ENCODE measurements at regions not wholly inside any gene's neighbourhood (a gene's known extent, or its start where the extent isn't known, plus 50 kb on each side); places are given as distances from the start of the nearest gene placed in this dataset.

- H3K4me1 ChIP-seq (ENCODE audit: control insufficient read depth, insufficient read depth, low read length): peaks cover 2% of the 10 kb centered on the region; the same call in 1 of the 2 replicates
- no peak for ATAC-seq
- H3K9me3 ChIP-seq (ENCODE audit: control insufficient read depth, insufficient read depth, low read depth, low read length): no peaks in the 10 kb centered on the region
- BruUV-seq (replicated peaks): no TSS peak
- H3K36me3 ChIP-seq (ENCODE audit: control insufficient read depth, insufficient read depth, low read length): no peaks in the 10 kb centered on the region
- TF ChIP-seq REST (IDR thresholded peaks at IDR 0.05; ENCODE audit: insufficient read depth in 1 of 2, low read depth in 2 of 2, low read length in 1 of 2): no peak
- TF ChIP-seq TCF7L2 (IDR thresholded peaks at IDR 0.05; ENCODE audit: low read depth, low read length): no peak
- TF ChIP-seq SIN3A (IDR thresholded peaks at IDR 0.05; ENCODE audit: borderline replicate concordance, insufficient read depth, low read depth, low read length): no peak
- TF ChIP-seq, protein P1, sequence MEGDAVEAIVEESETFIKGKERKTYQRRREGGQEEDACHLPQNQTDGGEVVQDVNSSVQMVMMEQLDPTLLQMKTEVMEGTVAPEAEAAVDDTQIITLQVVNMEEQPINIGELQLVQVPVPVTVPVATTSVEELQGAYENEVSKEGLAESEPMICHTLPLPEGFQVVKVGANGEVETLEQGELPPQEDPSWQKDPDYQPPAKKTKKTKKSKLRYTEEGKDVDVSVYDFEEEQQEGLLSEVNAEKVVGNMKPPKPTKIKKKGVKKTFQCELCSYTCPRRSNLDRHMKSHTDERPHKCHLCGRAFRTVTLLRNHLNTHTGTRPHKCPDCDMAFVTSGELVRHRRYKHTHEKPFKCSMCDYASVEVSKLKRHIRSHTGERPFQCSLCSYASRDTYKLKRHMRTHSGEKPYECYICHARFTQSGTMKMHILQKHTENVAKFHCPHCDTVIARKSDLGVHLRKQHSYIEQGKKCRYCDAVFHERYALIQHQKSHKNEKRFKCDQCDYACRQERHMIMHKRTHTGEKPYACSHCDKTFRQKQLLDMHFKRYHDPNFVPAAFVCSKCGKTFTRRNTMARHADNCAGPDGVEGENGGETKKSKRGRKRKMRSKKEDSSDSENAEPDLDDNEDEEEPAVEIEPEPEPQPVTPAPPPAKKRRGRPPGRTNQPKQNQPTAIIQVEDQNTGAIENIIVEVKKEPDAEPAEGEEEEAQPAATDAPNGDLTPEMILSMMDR (IDR thresholded peaks at IDR 0.05): no peak
- no peak for TF ChIP-seq POLR2AphosphoS5 (IDR thresholded peaks at IDR 0.05; ENCODE audit: low read depth, low read length)
- DNase-seq (ENCODE audit: low read depth, low spot score): no peak
- ChIA-PET POLR2A (no interaction called here), CTCF (no interaction called here)
- in situ Hi-C loops (cut with HindIII; ENCODE audit: low pct_unique_long_range_greater_than_20kb, low sequenced_read_pairs) (no loop called here), intact Hi-C loops (cut with micrococcal nuclease; ENCODE audit: unreplicated experiment) (loop anchor here (5.0 kb wide), 1 partner anchor 48 kb away; no protein-coding TSS in a partner anchor)
- no peak overlapping the region for H3K27ac ChIP-seq (ENCODE audit: low read length)
- H3K4me3 ChIP-seq (ENCODE audit: low read depth in 2 of 2, low read length in 2 of 2): no peak overlapping the region
- H3K27me3 ChIP-seq (ENCODE audit: control insufficient read depth, insufficient read depth, low read length): peaks cover 7% of the 10 kb centered on the region; the same call in 1 of the 2 replicates
These were observed 163.2 kb upstream of the RPL38 start for GRCh38 chr17:74040291-74040690.

DNA sequence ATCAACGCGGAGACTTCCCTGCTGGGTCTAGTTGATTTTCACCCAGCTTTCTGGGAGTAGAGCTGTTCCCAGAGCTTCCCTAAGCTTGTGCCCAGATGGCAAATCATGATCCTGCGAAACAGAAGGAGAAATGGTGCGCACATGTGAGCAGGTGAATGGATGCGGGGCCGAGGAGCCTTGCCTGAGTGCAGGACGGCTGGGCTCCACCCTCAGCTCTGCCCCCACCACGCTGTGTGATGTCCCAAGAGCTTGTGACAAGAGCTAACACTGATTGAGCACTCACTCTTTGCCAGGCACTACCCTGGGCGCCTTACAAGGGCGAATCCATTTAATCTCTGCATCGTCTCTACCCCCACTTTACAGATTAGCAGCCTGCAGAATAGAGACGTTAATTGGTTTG lies 162.7 kb upstream of the RPL38 start:
- Histone ChIP-seq H3K27me3 (ENCODE audit: control insufficient read depth, insufficient read depth, low read length) (peaks cover 4% of the 10 kb centered on the region; the same call in 1 of the 2 replicates), H3K36me3 (ENCODE audit: control insufficient read depth, insufficient read depth, low read length) (no peaks in the 10 kb centered on the region), H3K4me1 (ENCODE audit: control insufficient read depth, insufficient read depth, low read length) (peaks cover 2% of the 10 kb centered on the region; the same call in 1 of the 2 replicates), H3K9me3 (ENCODE audit: control insufficient read depth, insufficient read depth, low read depth, low read length) (no peaks in the 10 kb centered on the region), H3K4me3 (ENCODE audit: low read depth in 2 of 2, low read length in 2 of 2) (no peak overlapping the region), H3K27ac (ENCODE audit: low read length) (no peak overlapping the region)
- POLR2A ChIA-PET: no interaction called here
- in situ Hi-C loops (cut with HindIII; ENCODE audit: low pct_unique_long_range_greater_than_20kb, low sequenced_read_pairs) (no loop called here), intact Hi-C loops (cut with micrococcal nuclease; ENCODE audit: unreplicated experiment) (loop anchor here (5.0 kb wide), 1 partner anchor 48 kb away; no protein-coding TSS in a partner anchor)
- ATAC-seq (no peak), DNase-seq (ENCODE audit: low read depth, low spot score) (no peak)
- CTCF ChIA-PET: no interaction called here
- TF ChIP-seq TCF7L2 (IDR thresholded peaks at IDR 0.05; ENCODE audit: low read depth, low read length) (no peak), REST (IDR thresholded peaks at IDR 0.05; ENCODE audit: insufficient read depth in 1 of 2, low read depth in 2 of 2, low read length in 1 of 2) (no peak), POLR2AphosphoS5 (IDR thresholded peaks at IDR 0.05; ENCODE audit: low read depth, low read length) (no peak), SIN3A (IDR thresholded peaks at IDR 0.05; ENCODE audit: borderline replicate concordance, insufficient read depth, low read depth, low read length) (no peak)
- TF ChIP-seq, protein P1 (IDR thresholded peaks at IDR 0.05): no peak
- BruUV-seq (replicated peaks): no TSS peak

Data from Panc1 (cell line).